ENCODE measurements at regions not wholly inside any gene's neighbourhood (a gene's known extent, or its start where the extent isn't known, plus 50 kb on each side); places are given as distances from the start of the nearest gene placed in this dataset.
"Not testable (repeated sequence)": the region's sequence is repeated elsewhere in the genome, so short reads cannot be mapped to it uniquely, and the experiment has no call there.

DNA sequence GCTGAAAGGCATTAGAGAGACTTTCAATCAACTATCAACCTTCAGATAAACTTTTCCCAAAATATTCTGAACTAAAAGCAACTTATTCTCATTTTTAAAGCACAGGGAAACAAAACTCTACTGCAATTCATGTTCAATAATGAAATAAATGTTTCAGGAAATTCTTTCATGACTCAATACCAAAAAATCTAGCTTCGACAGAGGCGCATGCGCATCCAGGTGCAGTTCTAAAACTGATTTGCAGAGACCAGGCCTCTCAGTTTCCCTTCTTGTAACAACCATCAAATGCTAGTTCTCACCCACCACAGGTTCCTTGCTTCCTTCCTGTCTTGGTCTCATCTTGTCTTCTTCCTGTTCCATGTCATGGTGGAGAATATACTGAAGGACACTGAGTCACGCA lies 55.3 kb upstream of the NRBF2 start:
- no peak for DNase-seq (ENCODE audit: low spot score)

DNA sequence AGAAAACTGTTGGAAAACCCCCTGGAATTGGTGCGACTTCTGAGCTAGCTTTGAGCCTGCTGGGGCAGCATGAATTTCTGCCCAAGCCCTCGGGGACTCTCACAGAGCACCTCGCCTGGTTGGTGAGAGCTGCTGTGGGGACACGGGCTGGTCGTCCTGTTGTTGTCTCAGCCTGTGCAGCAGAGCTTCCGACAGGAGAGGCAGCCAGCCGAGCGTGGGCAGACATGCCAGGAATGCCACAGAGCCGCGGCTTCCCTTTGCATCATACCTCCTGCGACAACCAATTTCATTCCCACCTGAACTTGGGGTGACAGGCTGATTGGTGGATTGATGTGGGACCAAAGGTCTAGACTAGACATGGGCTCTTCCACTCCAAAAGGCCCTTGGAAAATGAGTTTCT lies 60.2 kb upstream of the NRBF2 start:
- no peak for DNase-seq (ENCODE audit: low spot score)

GRCh38 chr10:63071145-63071544 lies 62.0 kb upstream of the NRBF2 start:
- no peak for DNase-seq (ENCODE audit: low spot score)

DNA sequence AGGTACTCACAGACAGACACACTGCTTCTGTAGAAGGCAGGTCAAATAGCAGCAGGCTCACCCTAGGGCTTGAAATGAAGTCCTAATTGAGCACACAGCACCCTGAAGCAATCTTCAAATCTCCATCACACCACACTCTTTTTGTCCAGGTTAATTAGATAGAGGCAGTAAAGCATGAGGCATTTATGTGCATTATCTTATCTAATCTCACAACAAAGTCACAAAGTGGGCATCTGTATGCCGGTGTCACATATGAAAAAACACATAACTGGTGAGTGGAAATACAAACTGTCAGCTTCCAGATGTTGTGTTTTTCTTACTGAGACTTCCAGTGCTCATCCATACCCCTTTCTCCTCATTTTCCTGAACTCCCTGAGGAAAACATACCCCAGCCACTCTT lies 63.8 kb upstream of the NRBF2 start:
- DNase-seq (ENCODE audit: low spot score) = no peak

GRCh38 chr10:63068246-63068645 lies 64.9 kb upstream of the NRBF2 start:
- no peak for DNase-seq (ENCODE audit: low spot score)

DNA sequence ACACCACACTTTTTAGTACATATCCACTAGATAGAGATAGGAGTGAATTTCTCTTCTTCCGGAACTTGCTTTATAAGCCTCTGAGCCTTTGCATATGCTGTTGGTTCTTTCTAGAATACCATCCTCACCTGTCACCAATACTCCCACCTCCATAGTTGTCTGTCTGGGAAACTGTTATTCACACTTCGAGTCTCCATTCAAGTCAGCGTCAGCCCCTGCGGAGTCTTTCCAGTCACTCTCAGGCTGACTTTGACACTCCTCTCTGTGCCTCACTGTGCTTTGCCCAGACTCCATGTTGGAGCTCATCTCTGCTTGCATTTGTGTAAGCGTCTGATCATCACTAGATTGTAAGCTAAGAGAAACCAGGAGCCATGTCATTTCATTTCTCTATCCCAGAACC lies 66.5 kb upstream of the NRBF2 start:
- DNase-seq (ENCODE audit: low spot score) = no peak

GRCh38 chr10:63064706-63065105 lies 68.4 kb upstream of the NRBF2 start:
- DNase-seq (ENCODE audit: low spot score) = no peak

- DNase-seq (ENCODE audit: low spot score) = no peak
Observed at GRCh38 chr10:63058236-63058635, 74.9 kb upstream of the NRBF2 start.

- DNase-seq (ENCODE audit: low spot score) = no peak
Observed at GRCh38 chr10:63057509-63057908, 75.6 kb upstream of the NRBF2 start.

- no peak for DNase-seq (ENCODE audit: low spot score)
Observed at GRCh38 chr10:63055705-63056104, 77.4 kb upstream of the NRBF2 start.

- no peak for DNase-seq (ENCODE audit: low spot score)
Observed at GRCh38 chr10:63054889-63055611, 78.1 kb upstream of the NRBF2 start.

- DNase-seq (ENCODE audit: low spot score) = no peak
Observed at GRCh38 chr10:63052083-63052482, 81.0 kb upstream of the NRBF2 start.

DNA sequence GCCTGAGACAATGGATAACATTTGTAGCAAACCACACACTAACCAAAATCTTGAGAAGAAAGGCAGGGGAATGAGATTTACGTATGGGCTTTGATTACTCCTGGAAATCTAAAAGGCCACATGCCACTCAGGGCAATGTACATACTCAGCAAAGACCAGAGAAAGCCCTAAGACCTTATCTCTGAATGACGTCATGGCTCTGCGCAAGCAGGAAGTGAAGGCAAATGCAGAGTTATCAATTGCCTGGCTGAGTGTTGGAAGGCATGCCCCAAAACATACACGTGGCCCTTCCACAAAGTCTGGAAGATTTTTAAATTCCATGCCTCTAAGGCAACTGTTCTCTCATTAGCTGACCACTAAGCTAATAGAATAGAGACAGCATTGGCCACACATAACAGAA lies 90.9 kb upstream of the NRBF2 start:
- no peak for DNase-seq (ENCODE audit: low spot score)

DNA sequence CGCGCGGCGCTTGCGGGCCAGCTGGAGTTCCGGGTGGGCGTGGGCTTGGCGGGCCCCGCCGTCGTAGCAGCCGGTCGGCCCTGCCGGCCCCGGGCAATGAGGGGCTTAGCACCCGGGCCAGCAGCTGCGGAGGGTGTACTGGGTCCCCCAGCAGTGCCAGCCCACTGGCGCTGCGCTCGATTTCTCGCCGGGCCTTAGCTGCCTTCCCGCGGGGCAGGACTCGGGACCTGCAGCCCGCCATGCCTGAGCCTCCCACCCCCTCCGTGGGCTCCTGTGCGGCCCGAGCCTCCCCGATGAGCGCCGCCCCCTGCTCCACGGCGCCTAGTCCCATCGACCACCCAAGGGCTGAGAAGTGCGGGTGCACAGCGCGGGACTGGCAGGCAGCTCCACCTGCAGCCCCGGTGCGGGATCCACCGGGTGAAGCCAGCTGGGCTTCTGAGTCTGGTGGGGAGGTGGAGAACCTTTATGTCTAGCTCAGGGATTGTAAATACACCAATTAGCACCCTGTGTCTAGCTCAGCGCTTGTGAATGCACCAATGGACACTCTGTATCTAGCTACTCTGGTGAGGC lies 99.4 kb upstream of the NRBF2 start:
- DNase-seq (ENCODE audit: low spot score) = not testable (repeated sequence)

DNA sequence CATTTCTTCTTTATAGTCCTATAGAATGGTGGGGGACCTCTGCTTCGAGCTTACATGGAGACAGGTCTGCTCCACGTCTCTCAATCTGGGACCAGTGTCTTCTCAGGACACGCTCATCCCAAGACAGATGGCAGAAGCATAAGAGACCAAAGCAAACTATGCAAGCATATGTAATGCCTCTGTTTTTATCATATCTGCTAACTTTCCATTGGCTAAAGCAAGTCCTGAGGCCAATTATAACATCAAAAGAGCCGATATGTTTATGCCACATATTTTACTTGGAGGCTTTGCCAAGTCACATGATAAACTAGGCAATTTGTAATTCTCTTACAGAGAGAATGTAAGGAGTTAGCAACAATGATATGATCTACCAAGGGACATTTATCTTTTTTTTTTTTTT lies 102.6 kb upstream of the NRBF2 start:
- no peak for DNase-seq (ENCODE audit: low spot score)

- DNase-seq (ENCODE audit: low spot score) = no peak
Observed at GRCh38 chr10:63027531-63027930, 105.6 kb upstream of the NRBF2 start.

DNA sequence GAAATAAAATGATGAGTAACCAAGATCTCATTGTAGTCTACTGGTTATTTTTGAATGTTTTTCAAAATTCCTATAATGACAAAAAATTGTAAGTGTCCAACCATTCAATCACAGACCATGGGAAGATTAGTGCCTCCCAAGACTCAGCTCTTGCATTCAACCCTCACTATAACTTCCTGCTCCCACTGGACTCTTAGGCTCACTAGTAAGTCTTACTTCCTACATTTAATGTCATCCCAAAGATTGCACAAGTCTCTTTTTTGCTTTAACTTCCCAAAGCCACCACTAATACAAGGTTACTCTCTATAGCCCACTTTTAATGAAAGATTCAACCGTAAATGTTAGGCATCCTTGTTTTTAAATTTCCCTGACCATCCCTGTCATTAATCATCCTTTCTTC lies 111.9 kb upstream of the NRBF2 start:
- no peak for DNase-seq (ENCODE audit: low spot score)

- DNase-seq (ENCODE audit: low spot score) = no peak
Observed at GRCh38 chr10:63013755-63014154, 119.4 kb upstream of the NRBF2 start.

GRCh38 chr10:63012623-63013022 lies 120.5 kb upstream of the NRBF2 start:
- DNase-seq (ENCODE audit: low spot score) = no peak

- DNase-seq (ENCODE audit: low spot score) = no peak
Observed at GRCh38 chr10:63010203-63010602, 122.9 kb upstream of the NRBF2 start.

GRCh38 chr10:63008491-63008890 lies 124.6 kb upstream of the NRBF2 start:
- no peak for DNase-seq (ENCODE audit: low spot score)

DNA sequence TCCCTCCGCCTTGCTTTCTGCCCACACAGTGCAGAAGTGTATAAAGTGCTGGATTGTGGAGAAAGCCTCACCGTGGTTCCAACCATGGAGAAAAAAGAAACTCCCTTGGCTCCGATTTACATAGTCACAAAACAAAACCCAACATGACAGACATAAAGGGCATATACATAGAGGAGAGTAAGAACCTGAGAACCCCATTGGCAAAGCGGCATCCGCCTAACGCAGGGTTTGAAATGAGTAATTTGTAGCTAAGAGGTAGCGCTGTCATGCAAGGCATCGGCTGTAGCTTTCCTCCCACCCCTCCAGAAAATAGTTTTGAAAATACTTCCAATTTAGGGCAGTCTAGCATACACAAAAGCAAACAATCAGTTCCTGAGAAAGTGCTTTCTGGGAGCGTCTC lies 126.0 kb upstream of the NRBF2 start:
- no peak for DNase-seq (ENCODE audit: low spot score)

GRCh38 chr10:63005246-63005645 lies 127.9 kb upstream of the NRBF2 start:
- DNase-seq (ENCODE audit: low spot score) = no peak

DNA sequence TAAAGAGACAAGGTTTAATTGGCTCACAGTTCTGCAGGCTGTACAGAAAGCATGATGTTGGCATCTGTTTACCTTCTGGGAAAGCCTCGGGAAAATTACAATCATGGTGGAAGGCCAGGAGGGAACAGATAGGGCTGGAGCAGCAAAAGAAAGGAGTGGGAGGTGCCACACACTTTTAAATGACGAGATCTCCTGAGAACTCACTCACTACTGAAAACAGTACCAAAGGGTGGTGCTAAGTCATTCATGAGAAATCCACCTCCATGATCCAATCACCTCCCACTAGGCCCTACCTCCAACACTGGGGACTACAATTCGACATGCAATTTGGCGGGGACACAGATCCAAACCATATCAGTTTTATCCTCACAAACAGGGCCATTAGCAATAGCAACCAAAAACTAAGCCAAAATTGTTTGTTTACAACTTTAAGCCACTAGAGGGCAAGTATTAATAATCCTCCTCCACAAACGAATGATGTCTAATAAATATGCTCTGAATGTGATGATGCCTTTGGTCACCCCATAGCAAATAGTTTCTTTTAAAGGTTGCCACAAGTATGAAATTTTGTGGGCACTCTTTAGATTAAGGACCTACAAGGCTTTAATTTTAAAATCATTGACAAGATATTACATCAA lies 129.2 kb upstream of the NRBF2 start:
- DNase-seq (ENCODE audit: low spot score) = no peak
